HL-60/S4 treated with retinoic acid at 250 ng/mL for 4 days and 3 days (cell line): ENCODE measurements at regions not wholly inside any gene's neighbourhood (a gene's known extent, or its start where the extent isn't known, plus 50 kb on each side); places are given as distances from the start of the nearest gene placed in this dataset.

Source experiments
- in situ Hi-C: fragments of 300-500 bp; cut with MboI; formaldehyde crosslinking; loops from 2 replicates; pipeline ENCODE4 v1.7.0; 2022; ENCODE audit warnings: low sequenced_read_pairs

- in situ Hi-C loops = no loop called here
These were observed 82.3 kb upstream of the RND3 start for GRCh38 chr2:150569761-150570160.

GRCh38 chr2:150567771-150568301 lies 80.4 kb upstream of the RND3 start:
- in situ Hi-C loops = no loop called here

DNA sequence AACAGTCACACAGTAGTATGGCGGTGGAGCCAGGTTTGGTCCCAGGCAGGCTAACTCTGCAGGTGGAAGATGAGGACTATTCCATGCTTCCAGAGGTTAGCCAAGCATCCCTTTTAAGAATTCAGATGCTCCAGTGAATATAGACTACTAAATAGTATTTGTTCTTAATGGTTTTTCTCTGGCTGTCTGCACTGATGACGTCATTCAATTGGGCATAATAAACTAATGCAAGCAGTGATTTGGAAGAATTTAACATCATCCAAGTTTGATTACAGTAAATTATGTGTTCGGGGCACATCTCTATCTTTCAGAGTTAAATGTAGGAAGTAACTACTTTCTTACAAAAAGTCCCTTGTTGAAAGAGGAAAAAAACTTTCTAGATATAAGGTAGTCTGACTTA lies 78.8 kb upstream of the RND3 start:
- in situ Hi-C loops = no loop called here

DNA sequence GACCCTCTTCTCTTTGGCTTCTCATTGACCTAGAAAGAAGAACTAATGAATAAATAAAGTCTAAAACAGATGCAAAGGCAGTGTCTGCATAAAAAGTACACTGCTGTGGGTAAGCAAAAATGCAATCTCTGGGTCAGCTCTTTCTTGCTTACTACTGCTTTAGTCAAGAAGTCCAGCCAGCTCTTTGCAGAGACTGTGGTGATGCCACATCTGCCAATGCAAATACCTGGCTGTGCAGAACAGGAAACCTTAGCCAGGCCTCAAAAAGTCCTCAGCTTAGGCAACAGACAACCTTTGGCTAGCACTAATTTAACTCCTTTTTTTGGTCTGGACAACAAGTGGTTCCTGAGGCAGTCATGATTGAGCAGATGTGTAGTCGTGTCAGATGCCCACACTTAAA lies 73.6 kb upstream of the RND3 start:
- in situ Hi-C loops = no loop called here

DNA sequence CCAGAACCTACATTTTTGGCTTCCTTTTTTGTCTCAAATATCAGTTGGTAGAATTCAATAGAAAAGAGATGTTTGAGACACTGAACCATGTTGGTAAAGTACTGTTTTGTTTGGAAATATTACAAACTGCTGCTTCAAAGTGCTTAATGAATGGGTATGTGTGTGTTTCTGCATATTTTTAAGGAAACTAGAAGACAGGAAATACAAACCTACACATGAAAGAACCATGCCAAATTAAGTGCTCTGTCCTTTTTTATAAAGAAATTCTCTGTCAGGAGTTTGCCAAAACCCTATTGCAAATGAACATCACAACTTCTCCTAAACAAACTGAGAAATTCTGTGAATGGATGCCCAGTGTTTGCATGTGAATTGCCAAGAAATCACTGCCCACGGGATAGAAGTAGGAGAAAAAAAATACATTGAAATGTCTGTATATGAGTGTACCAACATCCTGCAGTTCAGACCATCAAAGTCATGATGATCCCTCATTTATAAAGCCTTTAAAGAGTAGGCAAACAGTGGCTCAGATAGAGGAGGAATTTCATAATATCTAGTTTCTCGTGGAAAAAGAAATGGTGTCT lies 69.6 kb upstream of the RND3 start:
- in situ Hi-C loops = no loop called here

GRCh38 chr2:150555611-150556356 lies 68.3 kb upstream of the RND3 start:
- in situ Hi-C loops = no loop called here

DNA sequence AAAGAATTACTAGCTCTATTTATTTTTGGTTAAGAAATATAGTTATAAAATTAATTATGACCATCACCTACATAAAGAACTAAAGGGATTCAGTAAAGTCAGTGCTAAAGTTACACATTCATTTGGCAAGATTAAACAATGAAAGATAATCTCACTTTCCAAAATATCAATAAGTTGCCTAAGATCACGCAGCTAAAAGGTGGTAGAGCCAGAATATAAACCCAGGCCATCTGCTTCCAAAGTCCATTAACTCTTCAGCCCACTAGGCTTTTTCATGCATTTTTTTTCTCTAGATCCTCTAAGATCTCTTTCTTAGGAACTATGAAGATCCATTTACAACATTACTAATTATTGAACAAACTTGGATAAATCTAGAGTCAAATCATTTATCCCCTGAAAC lies 66.6 kb upstream of the RND3 start:
- in situ Hi-C loops = no loop called here

DNA sequence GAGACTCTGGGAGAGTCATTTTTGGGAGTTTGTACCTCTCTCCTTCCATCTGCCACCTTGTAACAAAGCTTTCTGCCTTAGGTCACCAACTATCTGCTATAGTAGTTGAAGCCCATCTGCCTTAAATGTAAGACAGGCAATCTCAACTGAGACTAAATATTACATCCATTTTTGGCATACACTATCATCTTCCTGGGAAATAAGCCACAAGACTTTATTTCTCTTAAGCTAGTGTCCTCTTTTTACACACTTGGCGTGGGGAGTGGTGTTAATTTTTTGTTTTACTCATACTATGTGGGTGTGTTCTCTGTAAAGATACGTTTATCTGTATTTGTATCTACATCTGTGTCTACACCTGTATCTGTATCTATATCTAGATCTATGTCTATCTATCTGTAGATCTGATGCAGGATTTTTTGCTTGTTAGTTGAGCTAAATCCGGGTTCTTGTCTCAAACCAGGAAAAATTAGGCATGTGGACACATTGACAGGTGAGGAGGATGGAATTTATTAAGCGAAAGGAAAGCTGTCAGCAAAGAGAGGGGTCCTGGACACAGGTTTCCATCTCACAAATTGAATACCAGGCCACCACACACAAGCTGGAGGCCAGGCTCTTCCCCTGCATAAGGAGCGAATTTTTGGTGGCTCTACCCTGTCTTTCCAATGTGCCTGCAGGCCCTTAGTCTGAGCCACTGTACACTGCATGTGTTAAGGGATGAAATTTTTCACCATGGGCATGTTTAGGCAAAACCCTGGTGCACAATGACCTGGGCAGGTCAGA lies 64.8 kb upstream of the RND3 start:
- in situ Hi-C loops = no loop called here

- in situ Hi-C loops = no loop called here
These were observed 61.9 kb upstream of the RND3 start for GRCh38 chr2:150549381-150549780.

GRCh38 chr2:150548527-150548926 lies 61.1 kb upstream of the RND3 start:
- in situ Hi-C loops = no loop called here

DNA sequence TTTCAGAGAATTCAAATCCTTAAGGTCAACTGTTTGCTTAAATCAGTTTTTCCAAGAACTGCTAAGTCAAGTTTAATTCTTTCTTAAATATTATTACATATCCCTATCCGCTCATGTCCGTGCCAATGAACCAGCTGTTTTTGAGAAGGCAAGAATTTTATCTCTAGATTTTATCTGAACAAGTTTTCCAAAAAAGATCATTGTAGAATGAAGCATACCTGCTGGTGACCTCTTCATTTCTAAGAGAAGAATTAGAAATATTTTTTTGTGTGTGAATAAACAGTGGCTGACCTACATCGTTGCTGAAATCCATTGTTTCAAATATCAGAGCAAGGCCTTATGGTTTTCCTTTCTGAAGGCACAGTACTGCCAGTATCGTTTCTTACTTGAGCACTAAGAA lies 58.4 kb upstream of the RND3 start:
- in situ Hi-C loops = no loop called here

DNA sequence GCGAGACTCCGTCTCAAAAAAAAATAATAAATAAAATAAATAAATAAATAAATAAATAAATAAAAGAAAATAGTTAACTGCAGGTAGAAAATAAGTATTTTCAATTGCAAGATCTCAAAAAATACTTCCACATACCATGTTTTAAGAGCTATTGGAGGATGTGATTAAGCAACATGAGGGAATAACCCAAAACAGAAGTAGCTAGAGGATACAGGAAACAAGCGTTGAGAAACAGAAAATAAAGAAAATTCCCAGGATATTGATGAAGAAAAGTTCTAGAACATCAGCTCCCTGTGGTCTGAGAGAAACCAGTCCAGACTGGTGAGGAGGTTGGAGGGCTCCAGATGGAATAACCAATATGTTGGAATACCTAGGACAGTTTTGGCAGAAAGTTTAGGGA lies 57.3 kb upstream of the RND3 start:
- in situ Hi-C loops = no loop called here

GRCh38 chr2:150542692-150543091 lies 55.2 kb upstream of the RND3 start:
- in situ Hi-C loops = no loop called here

DNA sequence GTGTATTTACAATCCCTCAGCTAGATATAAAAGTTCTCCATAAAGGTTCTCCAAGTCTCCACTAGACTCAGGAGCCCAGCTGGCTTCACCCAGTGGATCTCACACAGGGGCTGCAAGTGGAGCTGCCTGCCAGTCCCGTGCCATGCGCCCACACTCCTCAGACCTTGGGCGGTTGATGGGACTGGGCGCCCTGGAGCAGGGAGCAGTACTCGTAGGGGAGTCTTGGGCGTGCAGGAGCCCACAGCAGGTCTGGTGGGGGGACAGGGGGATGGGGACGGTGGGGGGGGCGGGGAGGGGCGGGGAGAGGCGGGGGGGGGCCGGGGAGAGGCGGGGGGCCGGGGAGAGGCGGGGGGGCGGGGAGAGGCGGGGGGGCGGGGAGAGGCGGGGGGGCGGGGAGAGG lies 54.7 kb upstream of the RND3 start:
- in situ Hi-C loops = no loop called here

GRCh38 chr2:150538651-150539201 lies 51.3 kb upstream of the RND3 start:
- in situ Hi-C loops = no loop called here
